Thymus (tissue), 11 donors: ENCODE measurements at regions not wholly inside any gene's neighbourhood (a gene's known extent, or its start where the extent isn't known, plus 50 kb on each side); places are given as distances from the start of the nearest gene placed in this dataset.

Source experiments
- DNase-seq, 9 donors: peaks; one replicate each; pipeline ENCODE4 v3.0.0-alpha.2; 2013; ENCODE audit warnings: low spot score in 9 of 9, low read depth in 6 of 9, missing footprints in 1 of 9
- H3K27ac ChIP-seq, 2 donors: one replicate each; pipeline ENCODE4 v1.5.1; 2013; ENCODE audit warnings: control low read depth in 1 of 2, low read depth in 1 of 2, low read length in 1 of 2, mild to moderate bottlenecking in 1 of 2, moderate library complexity in 1 of 2
- H3K27me3 ChIP-seq, 2 donors: one replicate each; pipeline ENCODE4 v1.5.1; 2013; ENCODE audit warnings: low read length in 1 of 2; ENCODE audit not compliant: control insufficient read depth in 2 of 2, insufficient read depth in 1 of 2
- H3K36me3 ChIP-seq, 2 donors: one replicate each; pipeline ENCODE4 v1.5.1; 2013; ENCODE audit warnings: low read length in 1 of 2, mild to moderate bottlenecking in 1 of 2, moderate library complexity in 1 of 2; ENCODE audit not compliant: control insufficient read depth in 2 of 2, insufficient read depth in 2 of 2
- H3K4me1 ChIP-seq, 2 donors: one replicate each; pipeline ENCODE4 v1.5.1; 2013; ENCODE audit warnings: low read length in 2 of 2; ENCODE audit not compliant: control insufficient read depth in 2 of 2, insufficient read depth in 2 of 2
- H3K4me3 ChIP-seq, 2 donors: one replicate each; pipeline ENCODE4 v1.5.1; 2013; ENCODE audit warnings: low read length in 2 of 2, control low read depth in 1 of 2, mild to moderate bottlenecking in 1 of 2
- H3K9me3 ChIP-seq, 2 donors: one replicate each; pipeline ENCODE4 v1.5.1; 2013; ENCODE audit warnings: low read length in 1 of 2, mild to moderate bottlenecking in 1 of 2; ENCODE audit not compliant: control insufficient read depth in 2 of 2, insufficient read depth in 1 of 2
- WGBS: extraction: QIAGEN DNeasy Blood & Tissue Kit; methylation state at CpG from one replicate; pipeline ENCODE4 v1.1.7; 2013; 5-methylcytosine and 5-hydroxymethylcytosine counted together
- donor health status: healthy.

GRCh38 chr11:104487046-104487806, 323.3 kb upstream of the PDGFD start:
- 83% methylated on average over 4 of the region's 4 CpGs for WGBS

DNA sequence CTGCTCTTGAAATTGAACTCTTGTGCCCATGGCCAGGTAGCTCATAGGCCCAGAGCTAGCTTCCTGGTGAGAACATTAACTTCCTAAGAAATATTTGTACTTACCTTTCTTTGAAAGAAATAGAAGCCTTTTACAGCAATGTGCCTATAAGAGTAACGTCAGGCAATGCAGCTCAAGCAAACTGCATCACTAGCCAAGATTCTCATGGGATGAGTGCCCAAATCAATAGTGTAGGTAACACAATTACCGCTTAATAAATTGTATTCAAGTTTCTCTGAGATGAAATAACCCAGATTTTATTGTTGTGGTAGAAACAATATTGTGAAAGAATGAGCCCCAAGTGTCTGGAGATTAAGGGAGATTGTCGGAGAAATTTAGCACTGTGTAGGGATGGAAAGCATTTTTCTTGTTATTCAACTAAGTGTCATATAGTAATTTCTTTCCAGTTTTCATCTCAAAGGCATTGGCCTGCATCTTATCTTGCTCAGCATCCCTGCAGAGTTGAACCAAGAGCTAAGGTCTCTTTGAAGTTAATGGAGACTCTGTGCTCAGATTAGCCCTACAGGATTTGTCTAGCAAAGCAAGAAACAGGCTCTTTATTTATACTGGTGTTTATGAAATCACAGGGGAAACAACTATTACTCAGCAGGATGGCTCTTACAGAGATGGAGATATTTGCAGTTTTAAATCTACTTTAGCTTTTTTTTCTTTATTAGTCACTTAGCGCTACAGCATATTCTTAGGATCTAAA, 321.0 kb upstream of the PDGFD start:
- WGBS: 69% methylated on average over 4 of the region's 4 CpGs

More at GRCh38 chr11:104487046-104487806, 323.3 kb upstream of the PDGFD start:
- Histone ChIP-seq H3K27ac (no peak overlapping the region), H3K4me1 (no peaks in the 10 kb centered on the region), H3K4me3 (no peak overlapping the region), H3K36me3 (no peaks in the 10 kb centered on the region), H3K27me3 (no peaks in the 10 kb centered on the region), H3K9me3 (peaks cover 0 to 10% of the 10 kb centered on the region in 2 donors)
- no peak for DNase-seq

GRCh38 chr11:104476898-104477297, 313.0 kb upstream of the PDGFD start:
- Histone ChIP-seq H3K9me3 (no peaks in the 10 kb centered on the region), H3K4me3 (no peak overlapping the region)
- WGBS: 96% methylated on average over 2 of the region's 2 CpGs

More for the DNA sequence above, 321.0 kb upstream of the PDGFD start:
- H3K9me3 ChIP-seq: no peaks in the 10 kb centered on the region
- no peaks in the 10 kb centered on the region for H3K27me3 ChIP-seq
- no peak overlapping the region for H3K27ac ChIP-seq
- no peaks in the 10 kb centered on the region for H3K36me3 ChIP-seq
- H3K4me1 ChIP-seq: no peaks in the 10 kb centered on the region
- H3K4me3 ChIP-seq: no peak overlapping the region
- no peak for DNase-seq

DNA sequence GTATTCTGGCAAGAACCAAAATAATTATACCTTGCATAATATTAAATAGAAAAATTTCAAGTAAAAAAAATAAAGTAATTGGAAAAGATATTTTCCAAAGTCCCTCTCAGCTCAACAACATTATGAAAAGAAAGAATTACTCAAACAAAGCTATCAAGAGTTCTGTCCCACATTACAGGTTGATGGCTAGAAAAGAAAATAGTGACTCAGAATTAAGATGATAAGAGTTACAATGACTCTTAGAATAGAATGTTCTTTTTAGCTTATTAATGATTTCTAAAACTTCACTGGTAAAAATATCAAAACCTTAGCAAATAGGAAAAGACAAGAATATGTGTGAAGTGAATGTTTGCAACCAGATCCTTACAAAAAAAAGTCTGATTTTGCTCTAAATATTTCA, 312.5 kb upstream of the PDGFD start:
- no peak for DNase-seq
- Histone ChIP-seq H3K36me3 (no peaks in the 10 kb centered on the region), H3K9me3 (no peaks in the 10 kb centered on the region), H3K4me3 (no peak overlapping the region), H3K27ac (no peak overlapping the region), H3K4me1 (no peaks in the 10 kb centered on the region), H3K27me3 (no peaks in the 10 kb centered on the region)

More at GRCh38 chr11:104476898-104477297, 313.0 kb upstream of the PDGFD start:
- no peak for DNase-seq
- no peaks in the 10 kb centered on the region for H3K4me1 ChIP-seq
- H3K27ac ChIP-seq: no peak overlapping the region
- no peaks in the 10 kb centered on the region for H3K27me3 ChIP-seq
- no peaks in the 10 kb centered on the region for H3K36me3 ChIP-seq

DNA sequence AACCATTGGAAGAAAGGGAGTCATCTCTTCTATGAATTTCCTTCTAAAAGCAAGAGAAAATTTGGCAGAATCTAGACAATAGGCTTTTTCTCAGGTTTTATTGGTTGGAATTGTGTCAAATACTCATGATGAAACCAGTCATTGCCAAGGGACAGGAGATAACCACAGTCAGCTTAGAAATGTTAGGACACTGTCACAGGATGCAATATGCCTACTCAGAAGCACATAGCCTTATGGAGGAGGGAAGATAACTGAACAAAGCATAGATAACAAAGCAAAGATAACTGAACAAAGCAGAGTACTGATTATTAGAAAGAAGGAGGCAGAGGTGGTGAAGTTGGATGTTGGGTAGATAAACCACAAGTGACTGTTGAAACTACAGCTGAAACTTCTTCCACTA, 303.5 kb upstream of the PDGFD start:
- no peaks in the 10 kb centered on the region for H3K36me3 ChIP-seq
- no peaks in the 10 kb centered on the region for H3K27me3 ChIP-seq
- no peaks in the 10 kb centered on the region for H3K4me1 ChIP-seq
- no peak overlapping the region for H3K4me3 ChIP-seq
- H3K9me3 ChIP-seq: no peaks in the 10 kb centered on the region
- H3K27ac ChIP-seq: no peak overlapping the region
- DNase-seq: no peak

GRCh38 chr11:104465321-104465720, 301.4 kb upstream of the PDGFD start:
- Histone ChIP-seq H3K9me3 (no peaks in the 10 kb centered on the region), H3K27me3 (no peaks in the 10 kb centered on the region), H3K27ac (no peak overlapping the region), H3K36me3 (no peaks in the 10 kb centered on the region), H3K4me1 (no peaks in the 10 kb centered on the region), H3K4me3 (no peak overlapping the region)
- no peak for DNase-seq
- WGBS: 89% methylated on average over 1 of the region's 1 CpG

DNA sequence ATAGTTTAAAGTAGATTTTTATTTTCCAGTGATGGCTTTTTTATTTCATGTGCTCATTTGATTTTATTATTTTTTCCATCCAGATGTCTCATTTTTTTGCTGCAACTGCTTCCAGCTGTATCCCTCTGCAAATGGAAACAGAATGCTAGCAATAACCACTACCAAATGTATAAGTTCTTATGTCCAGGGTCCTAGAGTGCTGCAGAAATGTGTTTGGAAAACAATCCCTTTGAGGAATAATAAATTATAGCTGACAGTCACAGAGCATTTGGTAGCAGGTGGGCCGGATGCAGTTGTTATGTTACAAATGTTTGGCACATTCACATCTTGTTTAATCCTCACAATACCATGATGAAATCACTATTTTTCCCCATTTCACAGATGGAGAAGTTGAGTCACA, 300.7 kb upstream of the PDGFD start:
- H3K27ac ChIP-seq: no peak overlapping the region
- H3K9me3 ChIP-seq: no peaks in the 10 kb centered on the region
- no peak for DNase-seq
- H3K4me1 ChIP-seq: no peaks in the 10 kb centered on the region
- no peaks in the 10 kb centered on the region for H3K36me3 ChIP-seq
- H3K4me3 ChIP-seq: no peak overlapping the region
- H3K27me3 ChIP-seq: no peaks in the 10 kb centered on the region
- 81% methylated on average over 1 of the region's 1 CpG for WGBS

- WGBS: 93% methylated on average over 2 of the region's 2 CpGs
- no peak for DNase-seq
- H3K27me3 ChIP-seq: no peaks in the 10 kb centered on the region
These were observed 298.4 kb upstream of the PDGFD start for GRCh38 chr11:104462341-104462740.

GRCh38 chr11:104451197-104451893, 287.4 kb upstream of the PDGFD start:
- Histone ChIP-seq H3K4me1 (no peaks in the 10 kb centered on the region), H3K36me3 (no peaks in the 10 kb centered on the region), H3K27ac (no peak overlapping the region), H3K4me3 (no peak overlapping the region), H3K9me3 (no peaks in the 10 kb centered on the region), H3K27me3 (no peaks in the 10 kb centered on the region)
- no peak for DNase-seq
- 88% methylated on average over 4 of the region's 4 CpGs for WGBS

More at GRCh38 chr11:104462341-104462740, 298.4 kb upstream of the PDGFD start:
- Histone ChIP-seq H3K4me3 (no peak overlapping the region), H3K4me1 (no peaks in the 10 kb centered on the region), H3K9me3 (no peaks in the 10 kb centered on the region), H3K27ac (no peak overlapping the region), H3K36me3 (no peaks in the 10 kb centered on the region)
